ENCODE measurements at regions not wholly inside any gene's neighbourhood (a gene's known extent, or its start where the extent isn't known, plus 50 kb on each side); places are given as distances from the start of the nearest gene placed in this dataset.

DNA sequence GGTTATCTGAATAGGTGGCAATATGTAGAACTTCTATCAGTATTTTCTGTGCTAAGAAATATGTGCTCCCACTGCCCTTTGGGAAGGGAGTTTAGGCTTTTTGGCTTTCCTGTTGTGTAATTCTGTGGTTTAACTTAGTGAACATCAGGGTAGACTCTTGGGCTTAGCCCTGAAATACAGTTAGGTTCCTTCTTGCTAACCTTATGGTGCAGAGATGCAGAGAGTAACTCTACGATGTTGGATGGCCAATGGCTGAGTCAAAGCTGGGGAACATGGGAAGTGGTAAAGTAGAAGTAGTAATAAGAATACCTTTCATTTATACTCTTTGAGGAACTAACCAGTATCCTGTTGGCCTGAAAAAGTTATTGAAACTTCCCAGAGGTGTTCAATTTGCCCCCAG, 80.8 kb upstream of the IL12A start:
- WGBS, 2 donors (ENCODE audit: low coverage in 1 of 2): 83 to 100% methylated on average over 1 of the region's 1 CpG
- no peak overlapping the region for H3K27ac ChIP-seq
- H3K4me3 ChIP-seq: no peak overlapping the region

DNA sequence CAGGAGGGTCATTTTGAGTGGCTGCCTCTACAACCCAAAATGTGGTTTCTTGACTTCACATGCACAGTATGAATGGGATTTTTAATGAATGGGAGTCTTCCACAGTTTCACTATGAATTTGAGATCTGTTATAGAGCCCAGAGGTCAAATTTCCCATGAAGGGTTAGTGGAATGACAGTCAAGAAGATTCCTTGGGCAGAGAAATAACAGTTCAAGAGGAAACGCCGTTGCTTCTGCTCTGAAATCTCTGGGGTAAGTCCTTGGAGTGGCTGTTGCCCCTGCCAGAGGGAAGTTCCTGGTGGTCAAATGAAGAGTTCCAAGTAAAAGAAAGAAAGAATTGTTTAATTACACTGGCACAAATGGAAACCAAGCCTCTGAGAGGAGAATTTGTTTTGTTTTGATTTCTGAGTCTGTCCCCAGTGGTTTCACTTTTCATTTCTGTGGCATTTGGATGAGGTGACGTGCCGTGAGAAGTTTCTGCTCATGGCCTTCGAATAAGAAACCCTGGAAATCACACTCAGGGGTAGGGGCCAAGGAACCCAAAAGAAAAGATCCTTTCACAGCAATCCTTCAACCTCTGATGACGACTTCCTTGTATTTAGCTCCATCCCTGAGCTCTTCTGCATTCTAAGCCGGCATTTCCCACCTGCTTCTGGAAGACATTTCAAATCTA, 77.5 kb upstream of the IL12A start:
- no peak for ATAC-seq
- WGBS, 2 donors (ENCODE audit: low coverage in 1 of 2): 58 to 70% methylated on average over 7 of the region's 7 CpGs

More for the DNA sequence above, 80.8 kb upstream of the IL12A start:
- no peak for ATAC-seq
- Histone ChIP-seq H3K9me3 (no peaks in the 10 kb centered on the region), H3K36me3 (no peaks in the 10 kb centered on the region), H3K4me1 (no peaks in the 10 kb centered on the region), H3K27me3 (no peaks in the 10 kb centered on the region)
- TF ChIP-seq EP300 (IDR thresholded peaks at IDR 0.05) (no peak), POLR2A (IDR thresholded peaks at IDR 0.05) (no peak), POLR2AphosphoS5 (IDR thresholded peaks at IDR 0.05) (no peak)
- TF ChIP-seq, protein P1, sequence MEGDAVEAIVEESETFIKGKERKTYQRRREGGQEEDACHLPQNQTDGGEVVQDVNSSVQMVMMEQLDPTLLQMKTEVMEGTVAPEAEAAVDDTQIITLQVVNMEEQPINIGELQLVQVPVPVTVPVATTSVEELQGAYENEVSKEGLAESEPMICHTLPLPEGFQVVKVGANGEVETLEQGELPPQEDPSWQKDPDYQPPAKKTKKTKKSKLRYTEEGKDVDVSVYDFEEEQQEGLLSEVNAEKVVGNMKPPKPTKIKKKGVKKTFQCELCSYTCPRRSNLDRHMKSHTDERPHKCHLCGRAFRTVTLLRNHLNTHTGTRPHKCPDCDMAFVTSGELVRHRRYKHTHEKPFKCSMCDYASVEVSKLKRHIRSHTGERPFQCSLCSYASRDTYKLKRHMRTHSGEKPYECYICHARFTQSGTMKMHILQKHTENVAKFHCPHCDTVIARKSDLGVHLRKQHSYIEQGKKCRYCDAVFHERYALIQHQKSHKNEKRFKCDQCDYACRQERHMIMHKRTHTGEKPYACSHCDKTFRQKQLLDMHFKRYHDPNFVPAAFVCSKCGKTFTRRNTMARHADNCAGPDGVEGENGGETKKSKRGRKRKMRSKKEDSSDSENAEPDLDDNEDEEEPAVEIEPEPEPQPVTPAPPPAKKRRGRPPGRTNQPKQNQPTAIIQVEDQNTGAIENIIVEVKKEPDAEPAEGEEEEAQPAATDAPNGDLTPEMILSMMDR (IDR thresholded peaks at IDR 0.05): no peak

GRCh38 chr3:159911664-159912037, 77.0 kb upstream of the IL12A start:
- Histone ChIP-seq H3K27ac (peak overlapping the region in 1 of 4 donors; percentile 20), H3K27me3 (no peaks in the 10 kb centered on the region), H3K36me3 (no peaks in the 10 kb centered on the region), H3K9me3 (no peaks in the 10 kb centered on the region), H3K4me3 (no peak overlapping the region), H3K4me1 (no peaks in the 10 kb centered on the region)
- no peak for ATAC-seq
- TF ChIP-seq EP300 (IDR thresholded peaks at IDR 0.05): no peak
- TF ChIP-seq, protein P1 (IDR thresholded peaks at IDR 0.05): no peak
- no peak for TF ChIP-seq POLR2A (IDR thresholded peaks at IDR 0.05)
- TF ChIP-seq POLR2AphosphoS5 (IDR thresholded peaks at IDR 0.05): no peak
- 92 to 93% methylated on average over 2 of the region's 2 CpGs for WGBS, 2 donors (ENCODE audit: low coverage in 1 of 2)

More for the DNA sequence above, 77.5 kb upstream of the IL12A start:
- H3K9me3 ChIP-seq: no peaks in the 10 kb centered on the region
- no peaks in the 10 kb centered on the region for H3K27me3 ChIP-seq
- H3K36me3 ChIP-seq: no peaks in the 10 kb centered on the region
- peak overlapping the region in 1 of 4 donors; percentile 20 for H3K27ac ChIP-seq
- H3K4me1 ChIP-seq: no peaks in the 10 kb centered on the region
- TF ChIP-seq POLR2A (IDR thresholded peaks at IDR 0.05): no peak
- TF ChIP-seq POLR2AphosphoS5 (IDR thresholded peaks at IDR 0.05): no peak
- TF ChIP-seq, protein P1 (IDR thresholded peaks at IDR 0.05): no peak
- no peak for TF ChIP-seq EP300 (IDR thresholded peaks at IDR 0.05)
- H3K4me3 ChIP-seq: peak overlapping the region; percentile 9 to 25

GRCh38 chr3:159913712-159914414, 74.8 kb upstream of the IL12A start:
- H3K36me3 ChIP-seq: no peaks in the 10 kb centered on the region
- H3K9me3 ChIP-seq: no peaks in the 10 kb centered on the region
- no peaks in the 10 kb centered on the region for H3K27me3 ChIP-seq
- ATAC-seq: no peak
- no peak overlapping the region for H3K27ac ChIP-seq
- H3K4me1 ChIP-seq: no peaks in the 10 kb centered on the region
- H3K4me3 ChIP-seq: no peak overlapping the region
- WGBS, 2 donors (ENCODE audit: low coverage in 1 of 2): 64 to 100% methylated on average over 1 of the region's 1 CpG
- TF ChIP-seq POLR2AphosphoS5 (IDR thresholded peaks at IDR 0.05) (no peak), EP300 (IDR thresholded peaks at IDR 0.05) (no peak), POLR2A (IDR thresholded peaks at IDR 0.05) (no peak)
- TF ChIP-seq, protein P1 (IDR thresholded peaks at IDR 0.05): no peak

GRCh38 chr3:159914426-159914825, 74.2 kb upstream of the IL12A start:
- Histone ChIP-seq H3K4me3 (no peak overlapping the region), H3K9me3 (no peaks in the 10 kb centered on the region), H3K36me3 (no peaks in the 10 kb centered on the region), H3K27me3 (no peaks in the 10 kb centered on the region), H3K27ac (no peak overlapping the region), H3K4me1 (no peaks in the 10 kb centered on the region)
- no peak for ATAC-seq
- TF ChIP-seq EP300 (IDR thresholded peaks at IDR 0.05) (no peak), POLR2A (IDR thresholded peaks at IDR 0.05) (no peak), POLR2AphosphoS5 (IDR thresholded peaks at IDR 0.05) (no peak)
- TF ChIP-seq, protein P1 (IDR thresholded peaks at IDR 0.05): no peak
- 88 to 100% methylated on average over 1 to 2 of the region's 3 CpGs for WGBS, 2 donors (ENCODE audit: low coverage in 1 of 2)

Data from gastroesophageal sphincter (tissue), 4 donors.